HG03095 (cell line): ENCODE measurements at regions not wholly inside any gene's neighbourhood (a gene's known extent, or its start where the extent isn't known, plus 50 kb on each side); places are given as distances from the start of the nearest gene placed in this dataset.
"Not testable (repeated sequence)": the region's sequence is repeated elsewhere in the genome, so short reads cannot be mapped to it uniquely, and the experiment has no call there.

Experiments used
- ATAC-seq: cut with Tn5 transposase; IDR thresholded peaks from one replicate; pipeline ENCODE4 v1.9.1; 2021; ENCODE audit warnings: moderate library complexity; ENCODE audit not compliant: unreplicated experiment

GRCh38 chr1:71345491-71345890, 264.7 kb upstream of the ZRANB2 start:
- no peak for ATAC-seq

GRCh38 chr1:71343686-71344416, 263.0 kb upstream of the ZRANB2 start:
- ATAC-seq: no peak

- ATAC-seq: no peak
Measured at GRCh38 chr1:71339238-71339637, 258.4 kb upstream of the ZRANB2 start.

GRCh38 chr1:71330991-71331390, 250.2 kb upstream of the ZRANB2 start:
- ATAC-seq: no peak

- no peak for ATAC-seq
Measured at GRCh38 chr1:71324671-71325267, 243.9 kb upstream of the ZRANB2 start.

GRCh38 chr1:71312545-71312944, 231.7 kb upstream of the ZRANB2 start:
- no peak for ATAC-seq

- no peak for ATAC-seq
Measured at GRCh38 chr1:71311376-71311775, 230.5 kb upstream of the ZRANB2 start.

- peak; percentile 77 for ATAC-seq
Measured at GRCh38 chr1:71307451-71307850, 226.6 kb upstream of the ZRANB2 start.

- no peak for ATAC-seq
Measured at GRCh38 chr1:71304125-71304524, 223.3 kb upstream of the ZRANB2 start.

- no peak for ATAC-seq
Measured at GRCh38 chr1:71303617-71304041, 222.8 kb upstream of the ZRANB2 start.

GRCh38 chr1:71298633-71299032, 217.8 kb upstream of the ZRANB2 start:
- no peak for ATAC-seq

GRCh38 chr1:71296551-71297134, 215.8 kb upstream of the ZRANB2 start:
- no peak for ATAC-seq

GRCh38 chr1:71295350-71295749, 214.5 kb upstream of the ZRANB2 start:
- no peak for ATAC-seq

GRCh38 chr1:71294178-71294577, 213.3 kb upstream of the ZRANB2 start:
- no peak for ATAC-seq

- no peak for ATAC-seq
Measured at GRCh38 chr1:71292203-71292602, 211.4 kb upstream of the ZRANB2 start.

- not testable (repeated sequence) for ATAC-seq
Measured at GRCh38 chr1:71290506-71291237, 209.8 kb upstream of the ZRANB2 start.

GRCh38 chr1:71285529-71285928, 204.7 kb upstream of the ZRANB2 start:
- no peak for ATAC-seq

- ATAC-seq: no peak
Measured at GRCh38 chr1:71276466-71276865, 195.6 kb upstream of the ZRANB2 start.

GRCh38 chr1:71273334-71273733, 192.5 kb upstream of the ZRANB2 start:
- ATAC-seq: no peak

GRCh38 chr1:71270394-71270915, 189.6 kb upstream of the ZRANB2 start:
- ATAC-seq: no peak

- no peak for ATAC-seq
Measured at GRCh38 chr1:71269818-71270217, 189.0 kb upstream of the ZRANB2 start.
